ENCODE measurements at regions not wholly inside any gene's neighbourhood (a gene's known extent, or its start where the extent isn't known, plus 50 kb on each side); places are given as distances from the start of the nearest gene placed in this dataset.

- TF ChIP-seq MAX (IDR thresholded peaks at IDR 0.05), result no peak
- TF ChIP-seq REST (IDR thresholded peaks at IDR 0.05; ENCODE audit: low read depth), result no peak
- no peak for TF ChIP-seq CREB1 (IDR thresholded peaks at IDR 0.05; ENCODE audit: low read depth)
Observed at GRCh38 chr7:93632371-93632770, 57.8 kb upstream of the CALCR start.

All from Ishikawa (cell line).